Endodermal cell (in vitro differentiated cells): ENCODE measurements at regions not wholly inside any gene's neighbourhood (a gene's known extent, or its start where the extent isn't known, plus 50 kb on each side); places are given as distances from the start of the nearest gene placed in this dataset.

Experiments used
- DNase-seq: peaks from one replicate; pipeline ENCODE4 v3.0.0-alpha.2; 2017
- H3K27ac ChIP-seq: 2 replicates; pipeline ENCODE4 v1.5.1; 2013; ENCODE audit warnings: mild to moderate bottlenecking, low read depth, low read length, moderate library complexity
- H3K27me3 ChIP-seq: 2 replicates; pipeline ENCODE4 v1.6.1; 2013; ENCODE audit warnings: mild to moderate bottlenecking, low read length, moderate library complexity; ENCODE audit not compliant: insufficient read depth, control insufficient read depth, poor library complexity, severe bottlenecking
- H3K36me3 ChIP-seq: 2 replicates; pipeline ENCODE4 v1.7.0; 2013; ENCODE audit warnings: mild to moderate bottlenecking, low read length, moderate library complexity; ENCODE audit not compliant: control insufficient read depth, insufficient read depth
- H3K4me1 ChIP-seq: one replicate; pipeline ENCODE4 v1.7.0; 2013; ENCODE audit warnings: low read length; ENCODE audit not compliant: control insufficient read depth, insufficient read depth
- H3K4me3 ChIP-seq: 2 replicates; pipeline ENCODE4 v1.5.1; 2013; ENCODE audit warnings: mild to moderate bottlenecking, low read length, moderate library complexity
- H3K9ac ChIP-seq: 2 replicates; pipeline ENCODE4 v1.6.1; 2013; ENCODE audit warnings: mild to moderate bottlenecking, low read length, moderate library complexity; ENCODE audit not compliant: poor library complexity, severe bottlenecking; ENCODE audit errors: extremely low read depth
- H3K9me3 ChIP-seq: 2 replicates; pipeline ENCODE4 v1.6.1; 2013; ENCODE audit warnings: mild to moderate bottlenecking, low read length, moderate library complexity; ENCODE audit not compliant: control insufficient read depth
- H3K27ac Mint-ChIP-seq: 2 replicates; pipeline ENCODE4 v1.8.0; 2020; ENCODE audit warnings: mixed read lengths
- H3K27me3 Mint-ChIP-seq: 2 replicates; pipeline ENCODE4 v1.8.0; 2021; ENCODE audit warnings: mild to moderate bottlenecking, mixed read lengths; ENCODE audit not compliant: insufficient read depth
- H3K36me3 Mint-ChIP-seq: 2 replicates; pipeline ENCODE4 v1.8.0; 2020; ENCODE audit warnings: low read depth, mixed read lengths
- H3K4me1 Mint-ChIP-seq: 2 replicates; pipeline ENCODE4 v1.8.0; 2020; ENCODE audit warnings: mixed read lengths
- H3K4me3 Mint-ChIP-seq: 2 replicates; pipeline ENCODE4 v1.8.0; 2020; ENCODE audit warnings: mild to moderate bottlenecking, moderate library complexity, mixed read lengths
- H3K9me3 Mint-ChIP-seq: 2 replicates; pipeline ENCODE4 v1.8.0; 2020; ENCODE audit warnings: mild to moderate bottlenecking, mixed read lengths
- CTCF ChIP-seq: fragments of 200-600 bp; sonication (generic); conservative IDR thresholded peaks from 2 replicates; pipeline ENCODE4 v1.5.0; 2021; ENCODE audit warnings: antibody characterized with exemption, mild to moderate bottlenecking
- WGBS, 2 experiments: methylation state at CpG; one replicate each; pipeline versions ENCODE4 v1.1.5 to v1.1.7; 2013; ENCODE audit warnings: missing lambda C conversion rate in 2 of 2, mixed read lengths in 1 of 2; ENCODE audit not compliant: insufficient coverage in 1 of 2, insufficient read length in 1 of 2; 5-methylcytosine and 5-hydroxymethylcytosine counted together

- Histone ChIP-seq H3K4me1 (no peaks in the 10 kb centered on the region), H3K36me3 (no peaks in the 10 kb centered on the region), H3K27ac (no peak overlapping the region), H3K9me3 (peaks cover 20% of the 10 kb centered on the region), H3K4me3 (no peak overlapping the region), H3K9ac (no peak overlapping the region), H3K27me3 (no peaks in the 10 kb centered on the region)
- Mint-ChIP-seq H3K9me3 (peaks cover 11% of the 10 kb centered on the region), H3K27ac (no peak overlapping the region), H3K27me3 (no peaks in the 10 kb centered on the region), H3K4me3 (no peak overlapping the region), H3K4me1 (peaks cover 7% of the 10 kb centered on the region), H3K36me3 (peaks cover under 1% of the 10 kb centered on the region)
- no peak for DNase-seq
- 88% methylated on average over 1 of the region's 1 CpG; no CpG with 5 or more reads in 1 of the 2 experiments for WGBS, 2 experiments
- no peak for TF ChIP-seq CTCF
Observed at GRCh38 chr11:97409141-97409540, 1019.3 kb downstream of the JRKL start.

GRCh38 chr11:97414801-97415200 is 1025.0 kb downstream of the JRKL start:
- no peaks in the 10 kb centered on the region for H3K27me3 Mint-ChIP-seq
- no peak for DNase-seq
- Histone ChIP-seq H3K4me3 (no peak overlapping the region), H3K27me3 (no peaks in the 10 kb centered on the region), H3K9ac (no peak overlapping the region), H3K27ac (no peak overlapping the region), H3K36me3 (no peaks in the 10 kb centered on the region), H3K4me1 (no peaks in the 10 kb centered on the region), H3K9me3 (peaks cover 15% of the 10 kb centered on the region)
- 95% methylated on average over 2 of the region's 2 CpGs; no CpG with 5 or more reads in 1 of the 2 experiments for WGBS, 2 experiments
- H3K9me3 Mint-ChIP-seq, result peaks cover 6% of the 10 kb centered on the region
- no peak overlapping the region for H3K27ac Mint-ChIP-seq
- TF ChIP-seq CTCF, result no peak
- peaks cover 9% of the 10 kb centered on the region for H3K36me3 Mint-ChIP-seq
- no peaks in the 10 kb centered on the region for H3K4me1 Mint-ChIP-seq
- no peak overlapping the region for H3K4me3 Mint-ChIP-seq

GRCh38 chr11:97419729-97420128 is 1029.9 kb downstream of the JRKL start:
- no peak overlapping the region for H3K4me3 Mint-ChIP-seq
- no peak overlapping the region for H3K27ac Mint-ChIP-seq
- Histone ChIP-seq H3K4me1 (no peaks in the 10 kb centered on the region), H3K4me3 (no peak overlapping the region), H3K9me3 (peaks cover 7% of the 10 kb centered on the region), H3K36me3 (no peaks in the 10 kb centered on the region), H3K9ac (no peak overlapping the region), H3K27me3 (no peaks in the 10 kb centered on the region), H3K27ac (no peak overlapping the region)
- no peaks in the 10 kb centered on the region for H3K27me3 Mint-ChIP-seq
- TF ChIP-seq CTCF, result no peak
- H3K4me1 Mint-ChIP-seq, result no peaks in the 10 kb centered on the region
- H3K9me3 Mint-ChIP-seq, result peaks cover 19% of the 10 kb centered on the region
- no peak for DNase-seq
- H3K36me3 Mint-ChIP-seq, result peaks cover 24% of the 10 kb centered on the region
